HG03159 (cell line): ENCODE measurements at regions not wholly inside any gene's neighbourhood (a gene's known extent, or its start where the extent isn't known, plus 50 kb on each side); places are given as distances from the start of the nearest gene placed in this dataset.

Experiments used
- ATAC-seq: cut with Tn5 transposase; IDR thresholded peaks from one replicate; pipeline ENCODE4 v1.9.1; 2021; ENCODE audit warnings: mild to moderate bottlenecking, moderate library complexity; ENCODE audit not compliant: unreplicated experiment

DNA sequence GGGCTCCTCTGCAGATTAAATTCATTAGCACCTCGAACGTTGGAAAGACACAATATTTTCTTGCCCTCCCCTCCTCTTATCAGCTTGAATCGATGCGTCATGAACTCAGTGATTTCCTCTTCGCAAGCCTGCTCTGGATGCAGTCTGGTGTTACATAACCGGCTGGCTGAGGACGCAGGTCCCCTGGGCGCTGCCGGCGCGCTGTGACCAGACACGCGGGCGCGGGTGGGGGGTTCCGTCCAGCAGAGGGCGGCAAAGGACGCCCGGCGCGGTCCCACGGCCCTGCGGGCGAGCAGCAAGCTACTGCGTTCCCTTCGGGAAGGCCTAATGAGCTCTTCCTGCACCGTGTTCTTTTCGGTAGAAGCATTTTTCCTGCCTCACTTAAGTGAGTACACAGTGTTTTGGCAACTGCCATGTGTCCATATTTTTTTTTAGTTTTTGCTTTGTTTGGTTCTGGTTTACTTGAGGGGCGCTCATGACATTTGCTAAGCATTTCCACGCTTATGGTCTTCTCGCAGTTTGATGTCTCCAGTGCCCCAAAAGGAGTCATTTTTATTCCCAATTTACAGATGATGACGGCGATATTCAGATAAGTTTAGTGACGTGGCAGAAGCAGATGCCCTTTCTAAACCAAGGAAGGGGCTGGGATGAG lies 112.2 kb upstream of the MBNL2 start:
- peak; percentile 93 for ATAC-seq

DNA sequence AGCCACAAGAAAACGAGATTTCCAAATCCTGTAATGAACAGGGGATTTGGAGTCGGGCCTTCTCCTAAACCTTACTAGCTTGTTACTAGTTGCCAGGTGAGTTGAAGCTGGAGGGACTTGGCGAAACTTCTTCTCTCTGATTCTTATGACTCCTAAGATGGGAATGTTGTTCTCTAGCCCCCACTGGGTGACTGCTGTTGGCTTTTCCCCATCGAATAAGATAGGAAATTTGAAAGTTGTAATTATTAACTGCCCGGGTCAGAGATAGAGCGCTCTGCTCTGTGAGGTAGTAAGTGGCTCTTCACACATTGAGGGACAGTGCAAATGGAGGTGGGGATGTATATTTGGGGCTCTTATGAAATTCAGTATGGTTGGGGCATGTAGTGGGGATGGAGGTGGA lies 111.2 kb upstream of the MBNL2 start:
- ATAC-seq: no peak

DNA sequence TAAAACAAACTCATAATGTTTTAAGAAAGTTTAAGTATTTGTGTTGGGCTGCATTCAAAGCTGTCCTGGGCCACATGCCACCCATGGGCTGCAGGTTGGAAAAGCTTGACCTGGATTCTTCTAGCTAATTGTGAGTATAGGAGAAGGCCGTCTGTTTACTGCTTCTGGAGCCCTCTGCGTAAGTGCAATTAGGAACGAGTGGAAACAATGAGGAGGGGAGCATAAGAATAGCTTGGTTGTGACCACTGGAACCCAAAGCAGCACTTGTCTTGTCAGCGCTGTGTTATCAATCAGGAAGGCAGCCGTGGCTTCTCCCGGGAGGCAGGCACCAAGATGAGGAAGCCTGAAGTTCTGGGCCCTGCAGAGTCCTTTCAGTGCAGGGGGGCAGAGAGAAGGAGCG lies 110.4 kb upstream of the MBNL2 start:
- no peak for ATAC-seq

DNA sequence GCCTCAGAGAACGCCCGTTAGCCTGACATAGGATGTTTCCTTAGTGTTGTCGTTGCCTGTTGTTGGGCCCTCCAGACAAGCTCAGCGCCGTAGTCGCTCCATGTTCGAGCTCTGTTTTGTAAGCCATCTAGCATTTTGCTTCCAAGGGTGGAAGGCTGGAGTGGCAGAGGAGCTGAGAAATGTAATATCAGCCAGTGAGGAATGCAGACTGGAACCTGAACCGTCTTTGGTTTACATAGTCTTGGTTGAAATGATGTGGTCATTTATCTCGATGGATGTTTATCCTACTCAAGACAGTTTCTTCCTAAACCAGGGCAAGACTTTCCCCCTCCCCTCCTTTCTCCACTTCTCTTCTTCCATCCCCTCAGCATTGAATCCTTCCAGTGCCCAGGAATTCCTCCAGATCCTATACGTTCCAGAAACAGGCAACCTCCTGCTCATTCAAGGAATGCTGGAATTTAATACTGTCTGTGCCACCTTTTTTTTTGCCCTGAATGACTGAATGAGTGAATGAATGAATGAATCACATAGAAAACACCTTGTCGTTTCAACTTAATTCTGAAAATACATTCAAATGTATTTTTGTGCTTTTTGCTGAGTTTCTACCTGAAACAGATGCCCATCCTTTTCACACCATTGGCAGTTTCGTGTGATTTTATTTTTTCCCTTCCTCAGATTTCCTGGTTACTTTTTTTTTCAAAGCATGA lies 109.5 kb upstream of the MBNL2 start:
- ATAC-seq: no peak

DNA sequence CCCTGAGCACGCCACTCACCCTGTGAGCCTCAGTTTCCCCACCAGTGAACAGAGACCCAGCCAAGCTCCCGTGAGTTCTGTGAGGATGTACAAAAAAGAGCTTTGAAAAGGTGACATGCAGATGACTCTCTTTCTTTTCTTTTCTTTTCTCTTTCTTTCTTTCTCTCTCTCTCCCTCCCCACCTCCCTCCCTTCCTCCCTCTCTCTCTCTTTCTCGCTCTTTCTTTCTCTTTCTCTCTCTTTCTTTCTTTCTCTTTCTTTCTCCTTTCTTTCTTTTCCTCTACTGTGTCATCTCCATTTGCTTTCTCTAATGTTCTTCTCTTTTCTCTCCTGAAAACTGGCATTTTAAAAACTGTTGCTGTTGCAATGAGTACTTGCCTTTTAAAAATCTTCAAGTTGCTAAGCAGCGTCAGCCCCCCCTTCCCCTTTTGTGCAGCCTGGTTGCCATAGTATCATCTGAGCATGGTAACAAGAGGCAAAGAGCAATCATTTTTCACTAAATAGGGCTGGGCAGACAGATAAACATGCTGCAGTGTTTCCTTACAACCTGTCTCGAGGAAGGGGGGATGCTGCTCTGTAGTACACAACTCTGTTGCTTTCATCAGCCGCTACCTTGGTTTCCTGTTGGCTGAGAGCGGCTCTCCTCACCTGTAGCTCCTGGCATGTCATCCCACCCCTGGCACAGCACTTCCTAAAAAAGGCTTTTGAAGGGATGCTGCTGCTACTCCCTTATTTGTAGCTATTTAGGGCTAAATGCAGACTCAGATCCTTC lies 108.7 kb upstream of the MBNL2 start:
- ATAC-seq: no peak

DNA sequence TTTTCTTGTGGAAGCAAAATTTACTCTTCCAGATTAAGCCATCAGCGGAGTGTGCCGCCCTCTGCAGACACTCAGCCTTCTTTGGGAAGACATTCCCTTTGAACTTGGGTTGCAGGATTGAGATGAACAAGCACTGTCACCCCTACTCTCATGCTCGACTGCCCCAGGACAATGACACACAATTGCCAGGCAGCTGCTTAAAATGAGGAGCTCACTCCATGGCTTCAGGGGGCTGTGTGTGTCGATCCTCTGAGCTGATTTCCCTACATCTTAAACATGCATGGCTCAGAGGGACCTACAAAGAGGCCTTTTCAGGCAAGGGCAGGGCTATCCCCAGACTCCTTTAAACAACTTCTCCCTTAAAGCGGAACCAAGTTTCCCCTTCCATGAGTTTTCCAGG lies 107.5 kb upstream of the MBNL2 start:
- ATAC-seq: no peak

DNA sequence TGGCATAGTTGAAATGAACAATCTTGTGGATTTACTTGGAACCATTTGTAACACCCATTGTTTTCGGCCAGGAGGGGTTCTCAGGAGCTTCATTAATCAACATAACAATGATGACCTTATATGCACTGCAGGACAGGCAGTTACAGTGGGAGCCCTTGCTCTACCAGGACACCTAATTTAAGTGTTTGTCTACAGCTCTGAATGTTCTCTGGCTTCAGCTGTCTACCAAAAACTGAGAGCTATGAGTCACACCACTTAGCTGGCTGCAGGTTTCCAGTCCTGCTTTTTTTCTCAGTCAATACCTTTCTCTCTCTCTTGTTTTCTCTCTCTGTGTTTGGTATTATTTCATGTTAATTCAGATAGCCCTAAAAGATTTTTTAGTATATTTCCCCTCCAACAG lies 105.4 kb upstream of the MBNL2 start:
- peak; percentile 89 for ATAC-seq

DNA sequence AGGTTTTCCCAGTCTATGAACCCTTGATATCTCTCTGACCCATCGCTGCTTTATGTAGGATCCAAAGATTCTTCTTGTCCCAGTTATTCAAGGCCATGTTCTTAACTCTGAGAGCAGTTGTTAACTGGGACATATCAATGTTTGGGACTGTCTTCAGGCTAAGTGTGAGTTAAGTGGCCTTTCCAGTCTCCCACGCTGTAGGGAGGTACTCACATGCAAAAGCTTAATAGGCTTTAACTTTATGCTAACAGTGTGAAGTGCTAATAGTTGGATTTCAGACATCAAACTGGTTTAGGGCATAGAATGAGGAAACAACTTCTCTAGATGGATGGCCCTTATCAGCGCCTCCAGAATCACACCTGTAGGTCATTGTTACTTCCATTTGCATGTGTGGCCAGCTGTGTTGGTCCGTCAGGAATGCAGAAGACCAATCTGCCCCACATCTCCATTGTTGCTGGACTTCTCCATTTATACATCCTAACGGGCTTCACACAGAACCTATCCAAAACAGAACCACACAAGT lies 104.7 kb upstream of the MBNL2 start:
- no peak for ATAC-seq

DNA sequence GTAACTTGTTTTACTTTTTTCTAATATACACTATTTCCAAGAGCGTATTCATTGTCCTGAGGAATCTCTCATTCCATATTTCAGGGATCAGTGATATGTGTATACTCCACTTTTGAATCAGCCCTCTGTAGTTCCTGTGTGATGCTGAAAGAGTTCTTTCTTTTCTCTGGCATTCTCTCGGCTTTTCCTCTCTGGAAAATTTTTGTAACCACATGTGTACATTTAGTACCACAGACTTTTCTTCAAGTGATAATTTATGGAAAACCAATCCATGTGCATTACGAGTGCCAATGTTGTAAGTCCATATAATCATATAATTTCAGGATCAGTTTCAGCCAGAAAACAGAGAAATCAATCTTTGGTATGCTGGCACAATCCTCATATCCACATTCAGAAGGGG lies 102.2 kb upstream of the MBNL2 start:
- ATAC-seq: no peak

DNA sequence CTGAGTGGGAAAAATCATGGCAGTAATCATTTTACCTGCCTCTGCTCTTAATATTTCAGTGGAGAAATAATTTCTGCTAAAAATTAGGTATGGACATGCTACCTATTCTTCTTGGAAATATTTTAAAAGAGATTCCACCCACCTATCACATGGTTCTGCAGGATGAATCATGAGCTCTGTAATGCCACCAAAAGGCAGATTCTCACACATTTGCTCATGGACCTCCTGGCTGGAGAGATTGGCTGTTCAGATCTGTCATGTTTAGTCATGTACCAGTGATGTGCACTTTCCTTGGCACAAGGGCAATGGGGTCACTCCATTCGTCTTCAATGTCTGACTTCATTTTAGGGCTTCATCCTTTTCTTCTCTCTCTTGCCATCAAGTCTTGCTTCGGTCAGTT lies 101.8 kb upstream of the MBNL2 start:
- no peak for ATAC-seq

DNA sequence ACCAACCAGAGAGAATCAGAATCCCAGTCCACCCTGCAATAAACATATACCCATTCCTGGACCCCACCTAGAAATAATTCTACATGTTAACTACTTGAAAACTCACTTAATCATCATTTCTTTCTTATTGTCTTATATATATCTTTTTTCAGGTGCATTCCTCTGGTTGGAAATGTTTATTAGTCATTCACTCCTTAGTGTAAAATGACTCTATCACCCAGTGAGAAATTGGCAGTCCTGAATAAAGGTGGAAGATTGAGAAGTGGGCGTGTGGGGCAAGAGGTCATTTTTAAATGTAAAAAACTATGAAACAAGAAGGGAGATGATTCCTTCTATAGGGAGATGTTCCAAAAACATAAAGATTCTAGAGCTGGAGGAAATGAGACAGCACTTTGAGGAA lies 101.2 kb upstream of the MBNL2 start:
- no peak for ATAC-seq

DNA sequence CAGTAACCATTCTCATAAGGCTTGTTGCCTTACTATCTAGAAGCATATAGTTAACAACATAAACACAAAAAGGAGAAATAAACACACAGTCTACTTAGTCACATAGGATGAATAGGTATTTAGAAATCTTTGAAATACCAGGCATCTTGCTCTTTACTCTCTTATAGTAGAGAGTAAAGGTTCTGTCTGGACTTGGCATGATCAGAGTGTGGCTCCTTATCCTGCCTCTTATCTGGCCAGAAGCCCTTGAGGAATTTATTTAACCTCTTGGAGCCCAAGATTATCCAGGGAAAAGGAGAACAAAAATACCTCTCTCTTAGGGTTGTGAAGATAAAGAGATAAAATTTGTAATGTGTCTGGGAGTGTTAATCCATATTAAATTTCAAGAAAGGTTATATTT lies 100.2 kb upstream of the MBNL2 start:
- ATAC-seq: no peak

DNA sequence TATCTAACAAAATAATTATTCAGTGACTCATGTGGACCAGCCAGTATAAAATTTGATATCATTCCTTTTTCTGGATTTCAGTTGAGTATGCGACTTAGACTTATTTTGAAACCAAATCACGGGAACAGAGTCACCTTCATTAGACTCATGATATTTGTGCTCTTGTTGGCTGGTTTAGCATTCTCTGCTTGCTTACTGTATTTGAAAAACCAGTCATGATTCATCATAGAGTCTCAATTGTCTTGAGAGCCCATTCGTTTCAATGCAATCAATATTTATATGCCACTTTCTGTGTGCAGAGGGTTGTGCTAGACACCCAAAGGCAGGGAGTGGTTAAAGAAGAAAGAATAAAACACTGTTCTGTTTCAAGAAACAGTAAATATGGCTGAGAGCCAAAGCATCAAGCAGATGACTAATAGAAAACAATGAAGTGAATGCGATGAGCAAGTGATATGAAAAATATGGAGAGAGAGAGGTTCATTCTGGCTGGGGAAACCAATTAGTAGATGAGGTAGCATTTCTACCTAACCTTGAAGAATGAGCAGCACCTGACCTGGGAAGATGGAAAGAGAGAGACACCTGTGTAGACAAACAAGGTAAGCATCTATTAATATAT lies 99.6 kb upstream of the MBNL2 start:
- ATAC-seq: no peak

DNA sequence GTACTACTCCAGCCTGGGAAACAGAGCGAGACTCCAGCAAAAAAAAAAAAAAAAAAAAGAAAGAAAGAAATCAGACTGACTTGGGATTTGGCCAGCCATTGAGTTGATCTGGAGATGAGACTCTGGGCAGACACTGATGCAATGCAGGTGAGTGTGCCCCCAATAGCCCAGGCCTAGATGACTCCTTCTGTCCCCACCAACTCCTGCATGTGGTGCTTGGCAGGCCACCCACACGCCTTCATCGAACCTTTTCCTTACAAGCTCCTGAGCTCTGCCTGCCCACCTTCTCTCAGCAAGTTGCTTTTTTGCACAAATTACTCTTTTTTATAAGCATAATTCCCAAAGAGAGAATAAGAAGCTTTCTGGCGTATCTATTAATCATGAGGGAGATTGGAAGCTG lies 97.9 kb upstream of the MBNL2 start:
- ATAC-seq: no peak

DNA sequence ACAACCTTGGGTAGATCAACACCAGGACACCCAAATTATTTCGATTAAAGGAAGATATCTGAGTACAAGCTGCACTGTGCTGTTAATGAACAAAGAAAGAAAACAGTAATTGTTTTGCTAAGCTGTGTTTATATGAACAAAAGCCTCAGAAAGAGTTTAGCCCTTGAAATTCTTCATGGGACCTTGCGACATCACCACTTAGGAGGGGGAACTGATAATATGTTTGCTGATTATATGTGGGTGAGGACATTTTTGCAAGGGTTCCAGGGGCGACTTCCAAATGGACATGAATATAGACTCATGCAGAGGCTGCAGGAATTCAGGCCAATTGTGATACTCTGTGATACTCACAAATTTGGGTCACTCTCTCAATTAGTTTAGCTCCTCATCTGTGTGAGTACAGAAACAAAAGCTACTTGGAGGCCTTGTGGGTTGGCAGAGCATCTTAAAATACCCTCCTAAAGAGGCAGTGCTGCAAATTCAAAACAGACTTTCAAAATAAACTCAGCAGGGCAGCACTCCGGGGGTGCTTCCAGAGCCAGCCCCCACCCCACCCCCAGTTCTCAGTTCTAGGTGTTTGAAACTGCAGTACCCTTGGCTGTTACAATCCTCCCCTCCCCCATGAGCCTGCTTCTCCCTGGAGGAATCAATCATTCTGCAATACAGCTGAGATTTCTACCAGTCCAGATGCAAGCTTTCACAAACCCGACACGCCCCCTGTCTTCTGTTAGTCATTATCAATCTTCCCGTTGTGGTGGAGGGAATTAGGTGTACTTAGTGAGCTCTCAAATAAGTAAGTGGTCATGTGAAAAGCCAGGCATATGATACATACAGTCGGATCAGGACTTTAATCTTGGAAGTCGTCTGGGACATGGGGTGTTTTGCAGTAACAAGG lies 97.0 kb upstream of the MBNL2 start:
- no peak for ATAC-seq

DNA sequence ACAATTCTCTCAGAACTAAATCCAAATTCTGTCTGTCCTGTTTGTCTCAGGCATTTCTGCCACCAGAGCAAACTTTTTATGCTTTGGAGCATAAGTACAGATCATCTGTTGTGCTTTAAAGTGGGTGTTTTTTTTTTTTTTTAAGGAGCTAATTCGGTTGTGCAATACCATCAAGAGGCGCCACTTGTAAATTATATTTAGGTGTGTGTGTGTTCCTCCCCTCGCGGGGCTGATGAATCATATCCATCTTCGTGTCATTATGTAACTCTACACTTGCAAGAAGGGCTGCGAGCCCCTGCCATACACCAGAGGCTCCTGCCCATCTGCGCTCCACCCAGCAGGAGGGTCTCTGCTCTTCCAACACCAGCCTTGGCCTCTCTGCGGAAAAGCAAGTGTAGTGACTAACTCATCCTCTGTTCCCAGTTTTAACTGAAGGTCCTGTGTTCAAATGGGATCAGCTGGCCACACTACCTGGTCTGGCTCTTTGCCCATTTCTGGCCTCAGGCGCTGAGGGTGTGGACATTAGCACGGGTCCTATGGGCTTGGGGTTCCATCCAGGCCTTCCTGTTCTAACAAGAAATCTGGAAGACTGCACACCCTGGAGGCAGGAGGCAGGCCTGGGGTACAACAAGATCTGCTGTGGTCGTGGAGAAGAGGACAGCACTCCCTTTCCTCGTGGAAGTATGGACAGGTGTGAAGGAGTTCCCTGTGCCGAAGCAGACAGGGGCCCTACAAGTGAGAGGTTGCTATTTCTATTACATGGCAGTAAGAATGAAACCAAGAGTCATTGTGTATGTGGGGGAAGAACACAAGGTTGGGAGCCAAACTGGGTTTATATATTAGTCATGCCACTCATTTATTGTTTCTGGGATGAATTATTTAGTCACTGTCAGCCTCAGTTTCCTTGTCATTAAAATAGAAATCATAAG lies 96.1 kb upstream of the MBNL2 start:
- peak; percentile 92 for ATAC-seq

DNA sequence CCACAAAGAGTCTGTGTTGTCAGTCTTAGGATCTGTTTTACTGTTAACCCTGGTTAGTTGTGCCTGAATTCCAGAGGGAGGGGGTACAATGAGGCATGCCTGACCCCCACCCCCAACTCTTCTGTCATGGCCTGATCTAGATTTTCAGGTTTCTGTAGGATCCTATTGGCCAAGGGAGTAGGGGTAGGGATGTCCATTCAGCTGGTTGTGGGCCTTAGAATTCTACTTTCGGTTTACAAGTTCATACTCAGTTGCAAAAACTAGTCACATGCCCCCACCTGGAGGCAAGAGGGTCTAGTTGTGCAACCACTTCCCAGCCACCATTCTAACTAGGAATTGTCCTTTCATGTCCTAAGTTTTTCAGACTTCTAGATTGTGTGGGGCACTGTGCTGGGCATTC lies 94.3 kb upstream of the MBNL2 start:
- no peak for ATAC-seq

DNA sequence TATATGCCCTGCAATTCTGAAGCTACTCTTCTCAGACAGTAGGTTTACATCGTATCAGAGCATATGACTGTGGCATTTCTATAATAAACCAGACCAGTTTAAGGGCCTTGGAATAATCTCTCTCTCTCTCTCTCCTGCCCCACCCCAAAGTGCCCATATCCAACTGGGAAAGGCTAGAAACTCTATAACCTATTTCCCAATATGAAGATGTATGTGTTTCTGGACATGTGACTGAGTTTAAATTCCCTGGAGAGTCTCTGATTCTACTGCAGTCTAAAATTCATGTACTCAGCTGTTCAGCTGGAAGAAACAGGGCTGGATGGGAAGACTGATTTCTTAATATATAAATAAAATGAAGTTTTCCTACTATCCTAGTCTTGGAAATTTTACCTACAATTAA lies 91.9 kb upstream of the MBNL2 start:
- ATAC-seq: no peak

DNA sequence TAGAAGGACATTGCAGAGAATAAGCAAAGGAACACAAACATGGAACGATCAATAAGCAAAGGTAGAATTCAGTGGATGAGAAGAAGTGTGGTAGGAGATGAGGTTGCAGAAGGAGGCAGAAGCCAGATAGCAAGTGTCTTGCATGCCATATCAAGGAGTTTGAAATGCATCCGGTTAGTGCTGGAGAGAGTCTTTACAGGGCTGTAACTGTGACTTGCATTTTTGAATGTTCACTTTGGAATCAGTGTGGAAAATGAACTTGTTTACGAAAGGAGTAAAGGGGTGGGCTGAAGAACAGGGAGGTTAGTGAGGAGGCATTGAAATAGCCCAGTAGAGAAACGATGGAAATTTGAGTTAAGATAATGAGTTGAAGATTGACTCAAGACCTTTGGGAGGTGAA lies 90.7 kb upstream of the MBNL2 start:
- ATAC-seq: no peak
